ENCODE measurements at regions not wholly inside any gene's neighbourhood (a gene's known extent, or its start where the extent isn't known, plus 50 kb on each side); places are given as distances from the start of the nearest gene placed in this dataset.

DNA sequence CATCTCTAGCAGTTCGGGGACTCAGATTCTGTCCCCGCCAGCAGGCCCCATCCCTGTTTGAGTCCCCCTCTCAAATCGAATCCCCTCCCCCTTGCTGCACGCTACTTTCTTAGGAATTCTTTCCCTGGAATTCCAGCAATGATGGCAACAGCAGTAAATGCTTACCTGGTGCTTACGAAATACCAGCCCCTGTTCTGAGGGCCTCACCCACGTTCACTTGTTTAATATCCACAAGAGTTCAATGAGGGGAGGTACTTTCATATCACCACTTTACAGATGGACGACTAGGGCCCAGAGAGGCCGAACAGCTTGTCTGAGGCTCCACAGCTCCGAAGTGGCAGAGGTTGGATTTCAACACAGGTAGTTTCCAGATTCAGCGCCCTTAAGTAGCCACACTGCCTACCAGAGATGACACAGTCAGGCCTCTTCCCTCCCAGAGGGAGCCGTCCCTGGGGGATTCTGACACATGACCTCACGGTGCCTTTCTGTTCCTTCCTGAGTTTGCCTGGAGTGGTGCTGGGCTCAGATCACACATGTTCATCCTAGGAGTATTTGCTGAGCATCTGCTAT lies 120.7 kb upstream of the GSE1 start:
- DNase-seq (ENCODE audit: low read depth), result no peak

DNA sequence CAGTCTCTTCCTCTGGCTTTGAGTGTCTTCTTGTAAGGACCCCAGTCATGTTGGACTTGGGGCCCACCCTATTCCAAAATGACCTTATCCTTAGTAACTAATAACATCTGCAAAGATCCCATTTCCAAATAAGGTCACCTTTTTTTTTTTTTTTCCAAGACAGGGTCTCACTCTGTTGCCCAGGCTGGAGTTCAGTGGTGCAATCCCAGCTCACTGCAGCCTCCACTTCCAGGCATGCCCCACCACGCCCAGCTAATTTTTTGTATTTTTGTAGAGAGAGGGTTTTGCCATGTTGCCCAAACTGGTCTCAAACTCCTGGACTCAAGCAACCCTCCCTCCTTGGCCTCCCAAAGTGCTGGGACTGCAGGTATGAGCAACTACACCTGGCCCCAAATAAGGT lies 118.8 kb upstream of the GSE1 start:
- DNase-seq (ENCODE audit: low read depth), result no peak

DNA sequence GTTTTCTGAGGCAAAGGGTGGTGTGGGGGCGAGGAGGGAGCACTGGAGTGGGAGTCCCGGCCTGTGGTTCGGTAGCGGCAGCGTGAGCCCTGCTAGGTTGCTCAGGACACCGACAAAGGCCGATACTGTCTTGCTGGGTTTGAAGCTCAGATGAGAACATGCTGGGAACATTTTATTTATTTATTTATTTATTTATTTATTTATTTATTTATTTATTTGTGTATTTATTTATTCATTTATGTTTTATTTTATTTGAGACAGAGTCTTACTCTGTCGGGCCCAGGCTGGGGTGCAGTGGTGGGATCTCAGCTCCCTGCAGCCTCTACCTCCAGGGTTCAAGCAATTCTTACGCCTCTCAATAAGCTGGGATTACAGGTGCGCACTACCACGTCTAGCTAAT lies 117.9 kb upstream of the GSE1 start:
- no peak for DNase-seq (ENCODE audit: low read depth)

DNA sequence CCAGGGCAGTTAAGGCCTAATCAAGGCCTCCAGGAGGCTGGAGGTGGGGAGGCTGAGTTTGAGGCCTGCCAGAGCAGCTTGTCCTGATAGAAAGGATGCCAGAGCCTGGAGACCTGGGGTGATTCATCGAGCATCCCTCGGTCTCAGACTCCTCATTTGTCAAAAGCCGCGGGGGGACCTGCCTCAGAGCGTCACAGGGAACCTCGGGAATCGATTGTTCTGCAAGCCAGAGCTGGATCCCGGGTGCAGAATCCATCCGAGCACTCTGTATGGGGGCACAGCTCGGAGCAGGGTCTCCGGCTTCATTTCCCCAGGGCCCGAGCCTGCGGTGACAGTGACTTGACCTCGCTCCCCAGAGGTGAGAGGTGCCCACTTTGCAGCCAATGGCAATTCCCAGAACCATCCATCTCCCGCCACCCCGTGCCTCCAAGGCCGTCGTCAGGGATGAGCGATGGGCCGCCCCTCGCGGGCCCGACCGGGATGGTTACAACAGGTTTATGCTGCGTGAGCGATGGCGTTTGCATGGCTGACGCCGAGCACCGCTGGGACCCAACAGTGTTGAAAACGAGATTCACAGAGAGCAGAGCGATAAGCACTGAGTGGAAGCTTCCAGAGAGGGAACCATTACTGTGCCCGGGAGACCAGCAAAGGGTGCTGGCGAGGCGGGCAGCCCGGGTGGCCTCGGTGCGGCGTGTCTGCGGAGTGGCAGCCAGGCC lies 117.1 kb upstream of the GSE1 start:
- no peak for DNase-seq (ENCODE audit: low read depth)

DNA sequence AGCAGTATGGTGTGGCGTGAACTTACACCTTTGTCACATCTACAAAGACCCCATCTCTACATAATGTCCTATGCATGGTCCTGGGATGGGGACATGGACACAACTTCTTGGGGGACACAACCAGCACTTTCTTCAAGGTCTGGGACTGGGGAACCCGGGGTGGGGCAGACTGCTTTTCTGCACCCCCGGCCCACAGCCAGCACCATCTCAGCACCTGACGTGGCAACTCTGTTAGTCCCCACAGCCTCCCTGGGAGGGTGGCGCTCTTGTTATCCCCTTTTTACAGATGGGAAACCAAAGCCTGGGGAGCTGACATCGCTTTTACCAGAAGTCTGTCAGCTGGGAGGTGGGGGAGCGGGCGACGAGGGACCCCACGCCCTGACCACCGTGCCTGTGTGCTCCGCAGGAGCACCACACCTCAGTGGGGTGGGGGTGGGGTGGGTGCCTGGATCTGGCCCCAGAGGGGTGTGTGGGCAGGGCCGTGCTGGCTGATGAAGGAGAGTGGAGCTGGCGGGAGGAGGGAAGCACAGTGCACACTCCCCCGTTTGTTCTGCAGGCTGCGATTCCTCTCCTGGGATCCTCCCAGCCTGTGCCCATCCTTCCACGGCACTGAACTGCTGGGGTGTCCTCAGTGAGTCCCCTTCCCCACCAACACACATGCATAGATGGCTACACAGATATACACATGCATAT lies 115.4 kb upstream of the GSE1 start:
- no peak for DNase-seq (ENCODE audit: low read depth)

DNA sequence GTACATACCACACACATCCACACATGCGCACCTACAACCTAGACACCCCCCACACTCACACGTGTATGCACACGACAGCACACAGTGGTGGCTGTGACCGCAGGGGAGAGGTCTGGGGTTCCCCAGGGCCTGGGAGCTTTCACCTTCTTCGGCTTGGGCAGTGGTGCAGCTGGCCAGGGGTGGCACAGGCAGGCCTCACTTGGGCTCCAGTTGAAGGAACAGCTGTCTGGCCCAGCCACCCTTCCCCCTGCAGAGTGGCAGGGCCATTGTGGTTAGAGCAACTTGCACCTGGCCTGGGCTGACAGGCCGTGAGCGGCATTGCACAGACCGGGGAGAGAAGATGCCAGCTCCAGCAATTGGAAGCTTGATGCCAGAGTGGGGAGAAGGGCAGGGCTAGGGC lies 114.5 kb upstream of the GSE1 start:
- no peak for DNase-seq (ENCODE audit: low read depth)

DNA sequence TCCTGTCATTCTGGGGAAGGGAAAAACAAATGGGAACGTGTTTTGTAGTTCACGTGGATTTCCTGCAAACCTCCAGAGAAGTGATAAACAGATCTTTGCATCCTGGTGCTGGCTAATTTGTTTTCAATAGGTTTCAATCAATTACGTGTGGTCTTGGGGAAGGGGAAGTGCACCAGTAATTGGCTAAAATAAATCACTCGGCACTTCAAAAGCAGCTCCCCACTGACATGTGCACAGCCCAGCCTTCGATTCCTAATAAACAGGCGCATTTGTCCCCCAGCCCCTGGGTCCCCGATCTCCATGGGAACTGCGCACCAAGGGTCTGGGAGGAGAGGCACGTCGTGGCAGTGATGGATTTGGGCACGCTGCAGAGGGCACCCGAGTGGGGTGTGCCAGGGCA lies 112.9 kb upstream of the GSE1 start:
- DNase-seq (ENCODE audit: low read depth), result no peak

DNA sequence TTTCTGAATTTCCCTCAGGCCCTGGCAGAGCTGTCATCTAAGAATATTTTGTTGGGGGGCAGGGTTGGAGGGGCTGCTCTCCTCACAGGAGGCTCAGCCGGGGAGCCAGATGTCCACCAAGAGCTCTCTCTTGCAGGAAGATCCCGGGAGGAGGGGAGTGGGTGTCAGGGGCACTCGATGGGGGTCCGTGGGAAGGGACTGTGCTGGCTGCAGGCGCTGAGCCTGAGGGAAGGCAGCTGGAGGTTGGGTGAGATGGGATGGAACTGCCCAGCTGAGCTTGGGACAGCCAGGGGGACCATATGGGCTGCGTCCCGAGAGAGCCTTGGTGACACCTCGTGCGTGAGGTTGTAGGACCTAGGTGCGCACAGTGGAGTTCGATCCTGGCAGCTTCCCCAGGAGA lies 111.2 kb upstream of the GSE1 start:
- DNase-seq (ENCODE audit: low read depth), result no peak

DNA sequence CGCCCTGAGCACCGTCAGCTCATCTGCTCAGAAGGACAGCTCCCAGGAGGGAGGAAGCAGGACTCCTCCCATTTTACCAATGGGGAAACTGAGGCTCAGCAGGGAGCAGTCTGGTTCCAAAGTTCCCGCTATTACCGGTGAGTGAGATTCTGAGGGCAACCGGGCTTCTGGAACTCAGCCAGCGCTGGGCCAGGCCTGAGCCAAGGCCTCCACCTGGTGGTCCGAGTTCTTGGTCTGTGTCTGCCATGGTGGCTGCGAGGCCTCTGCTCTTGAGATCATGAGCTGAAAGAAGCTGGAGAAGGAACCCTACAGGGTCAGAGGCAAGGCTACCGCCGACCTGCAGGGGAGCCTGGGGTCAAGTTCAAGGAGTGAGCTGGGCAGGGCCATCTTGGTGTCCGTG lies 110.8 kb upstream of the GSE1 start:
- no peak for DNase-seq (ENCODE audit: low read depth)

DNA sequence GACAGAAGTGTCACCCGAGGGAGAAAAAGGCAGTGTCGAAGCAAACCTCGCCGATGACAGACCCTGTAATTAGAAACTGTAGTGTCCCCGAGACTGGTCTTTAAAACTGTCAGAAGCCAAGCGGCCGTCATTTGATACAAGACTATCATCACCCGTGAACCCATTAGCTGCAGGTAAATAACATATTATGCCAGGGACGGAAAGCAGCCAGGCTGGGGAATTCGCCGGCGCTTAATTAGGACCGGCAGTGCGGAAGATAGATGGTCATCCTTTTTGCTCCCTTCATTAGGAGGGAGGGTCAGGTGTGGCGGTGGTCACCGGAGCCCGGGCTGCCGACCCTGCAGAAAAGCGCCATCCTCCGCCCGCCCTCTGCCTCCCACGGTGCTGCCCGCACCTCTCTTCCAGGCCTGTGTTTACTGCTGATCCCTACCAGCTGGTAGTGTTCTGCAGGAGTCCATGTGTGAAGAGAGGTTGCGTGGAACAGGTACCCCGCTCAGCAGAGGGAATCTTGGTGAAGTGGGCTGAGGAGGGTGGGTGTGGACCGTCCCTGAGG lies 109.4 kb upstream of the GSE1 start:
- DNase-seq (ENCODE audit: low read depth), result no peak

DNA sequence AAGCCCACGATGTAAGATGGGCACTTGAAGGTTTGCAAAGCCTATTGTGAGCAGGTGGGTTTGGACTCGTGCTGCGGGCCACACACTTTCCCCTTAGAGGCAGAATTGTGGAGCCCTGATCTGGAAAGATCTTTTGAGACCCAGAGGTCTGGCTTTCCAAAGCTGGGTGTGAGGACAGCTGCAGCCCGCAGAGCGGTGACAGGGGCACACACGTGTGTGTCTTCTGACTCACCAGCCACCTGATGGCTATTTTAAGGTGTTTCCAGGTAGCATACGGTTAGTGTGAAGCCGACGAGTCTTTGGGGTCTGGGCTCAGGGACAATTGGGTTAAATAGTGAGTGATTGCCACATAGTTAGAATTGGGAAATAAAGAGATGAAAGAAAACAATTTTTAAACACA lies 108.9 kb upstream of the GSE1 start:
- no peak for DNase-seq (ENCODE audit: low read depth)

DNA sequence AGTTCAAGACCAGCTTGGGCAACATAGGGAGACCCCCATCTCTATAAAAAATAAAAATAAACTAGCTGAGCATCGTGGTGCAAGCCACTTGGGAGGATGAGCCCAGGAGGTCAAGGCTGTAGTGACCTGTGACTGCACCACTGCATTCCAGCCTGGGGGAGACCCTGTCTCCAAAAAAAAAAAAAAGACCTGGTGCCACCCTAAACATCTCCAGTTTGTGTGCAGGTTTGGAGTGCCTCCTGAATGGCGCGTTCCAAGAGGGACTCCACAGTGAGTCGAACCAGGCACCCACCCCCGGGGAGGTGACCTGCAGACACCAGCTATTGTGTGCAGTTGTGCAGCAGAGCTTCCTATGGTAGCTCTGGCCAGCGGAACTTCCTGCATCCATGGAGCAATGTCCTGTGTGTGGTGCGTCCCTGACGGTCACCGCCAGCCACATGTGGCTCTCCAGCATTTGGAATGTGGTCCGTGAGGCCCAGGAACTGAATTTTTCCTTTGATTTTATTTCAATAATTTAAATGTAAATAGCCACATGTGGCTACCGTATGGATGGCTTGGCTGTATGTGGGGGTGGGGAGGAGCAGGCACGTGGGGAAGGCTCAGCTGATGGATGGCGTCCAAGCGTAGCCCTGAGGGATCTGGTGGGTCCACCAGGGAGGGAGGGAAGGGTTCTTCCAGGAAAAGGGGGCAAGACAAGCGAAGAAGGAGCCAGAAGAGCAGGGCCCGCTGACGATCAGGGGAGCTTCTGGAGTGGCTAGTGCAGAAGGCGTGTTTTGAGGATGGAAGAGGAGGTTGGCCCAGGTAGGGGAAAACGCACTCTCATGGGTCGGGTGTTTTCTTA lies 107.1 kb upstream of the GSE1 start:
- no peak for DNase-seq (ENCODE audit: low read depth)

DNA sequence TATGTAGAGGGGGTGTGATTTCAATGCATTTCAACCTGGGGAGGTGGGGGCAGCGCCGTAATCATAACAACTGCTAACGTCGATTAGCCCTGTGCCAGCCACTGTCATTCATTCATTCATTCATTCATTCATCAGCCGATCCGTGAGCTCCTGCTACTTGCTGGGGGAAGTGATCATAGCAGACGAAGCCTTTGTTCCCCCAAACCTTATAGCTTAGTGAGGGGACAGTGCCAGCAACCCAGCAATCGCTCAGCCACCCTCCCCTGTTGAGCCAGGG lies 106.5 kb upstream of the GSE1 start:
- DNase-seq (ENCODE audit: low read depth), result no peak

DNA sequence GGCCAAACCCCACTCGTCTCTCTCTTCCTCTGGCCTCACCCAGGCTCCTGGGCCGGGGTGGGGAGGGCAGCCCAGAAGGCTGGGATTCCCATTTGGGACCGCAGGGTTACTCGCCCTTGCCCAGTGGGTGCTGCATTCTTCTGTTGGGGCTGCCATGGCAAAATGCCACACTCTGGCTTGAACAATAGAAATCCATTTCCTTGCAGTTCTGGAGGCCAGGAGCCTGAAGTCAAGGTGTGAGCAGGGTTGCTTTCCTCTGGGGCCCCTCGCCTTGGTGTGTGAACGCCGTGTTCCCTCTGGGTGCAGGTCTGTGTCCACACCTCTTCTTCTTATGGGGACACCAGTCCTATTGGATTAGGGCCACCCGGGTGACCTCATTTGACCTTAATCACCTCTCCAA lies 105.8 kb upstream of the GSE1 start:
- DNase-seq (ENCODE audit: low read depth), result no peak

DNA sequence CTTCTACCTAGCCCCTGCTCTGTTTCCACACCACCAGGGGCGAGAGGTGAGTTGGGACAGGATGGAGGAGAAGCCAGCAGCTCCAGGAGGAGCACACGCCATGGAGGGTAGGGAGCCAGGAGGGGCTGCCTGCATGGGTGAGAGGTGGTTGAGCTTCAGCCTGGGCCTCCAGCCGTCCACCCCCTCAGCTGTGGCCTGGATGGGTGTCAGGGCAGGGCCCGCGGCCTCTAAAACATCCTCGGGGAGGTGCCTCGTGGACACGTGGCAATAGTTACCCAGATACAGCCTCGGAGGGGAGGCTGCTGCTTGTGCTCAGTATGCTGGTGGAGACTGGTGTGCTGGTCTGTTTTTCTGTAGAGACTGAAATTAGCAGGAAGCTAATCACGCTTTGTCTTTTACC lies 104.7 kb upstream of the GSE1 start:
- DNase-seq (ENCODE audit: low read depth), result no peak

DNA sequence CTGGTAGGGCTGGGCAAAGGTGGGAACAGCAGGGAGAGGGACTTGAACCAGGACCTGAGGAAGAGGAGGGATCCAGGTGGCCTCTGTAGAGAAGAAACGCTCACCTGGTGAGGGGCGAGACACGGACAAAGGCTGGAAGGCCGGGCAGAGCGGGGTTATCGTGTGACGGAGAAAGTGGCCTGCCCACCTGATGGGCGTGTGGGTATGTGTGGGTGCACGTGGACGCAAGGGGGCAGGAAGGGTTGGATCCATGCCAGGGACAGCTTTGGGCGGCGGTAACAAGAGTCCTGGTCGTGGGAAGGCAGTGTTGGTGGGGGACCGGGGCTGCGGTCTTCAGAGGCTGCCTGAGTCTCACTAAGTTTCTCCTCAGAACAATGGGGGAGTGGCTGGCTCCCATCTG lies 104.1 kb upstream of the GSE1 start:
- DNase-seq (ENCODE audit: low read depth), result no peak

DNA sequence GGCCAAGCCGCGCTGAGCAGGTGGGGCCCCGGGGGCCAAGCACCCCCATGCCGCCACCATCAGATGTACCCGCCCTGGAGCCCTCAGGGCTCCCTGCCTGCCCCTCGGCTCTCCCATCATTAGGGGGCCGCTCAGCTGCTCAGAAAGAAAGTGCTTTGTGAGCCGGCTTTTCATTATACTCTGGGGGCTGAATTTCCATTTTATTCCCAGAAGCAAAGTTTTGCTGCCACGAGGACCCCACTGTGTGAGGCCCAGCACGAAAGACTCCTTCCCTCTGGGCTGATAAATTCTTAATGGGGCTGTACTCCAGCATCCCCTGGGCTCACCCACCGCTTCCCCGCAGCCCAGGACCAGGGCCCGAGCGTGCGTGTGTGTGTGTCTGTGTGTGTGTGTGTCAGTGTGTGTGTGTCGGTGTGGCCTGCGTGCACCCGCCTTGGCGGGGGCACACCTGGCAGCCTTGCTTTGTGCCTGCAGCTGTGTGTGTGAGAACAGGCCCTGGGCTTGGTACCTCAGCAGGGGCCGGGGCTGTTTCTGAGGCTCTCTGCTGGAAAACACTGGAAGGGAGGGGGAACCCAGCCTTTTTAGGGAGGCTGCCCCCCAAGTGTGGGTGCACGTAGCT lies 103.0 kb upstream of the GSE1 start:
- DNase-seq (ENCODE audit: low read depth), result no peak

DNA sequence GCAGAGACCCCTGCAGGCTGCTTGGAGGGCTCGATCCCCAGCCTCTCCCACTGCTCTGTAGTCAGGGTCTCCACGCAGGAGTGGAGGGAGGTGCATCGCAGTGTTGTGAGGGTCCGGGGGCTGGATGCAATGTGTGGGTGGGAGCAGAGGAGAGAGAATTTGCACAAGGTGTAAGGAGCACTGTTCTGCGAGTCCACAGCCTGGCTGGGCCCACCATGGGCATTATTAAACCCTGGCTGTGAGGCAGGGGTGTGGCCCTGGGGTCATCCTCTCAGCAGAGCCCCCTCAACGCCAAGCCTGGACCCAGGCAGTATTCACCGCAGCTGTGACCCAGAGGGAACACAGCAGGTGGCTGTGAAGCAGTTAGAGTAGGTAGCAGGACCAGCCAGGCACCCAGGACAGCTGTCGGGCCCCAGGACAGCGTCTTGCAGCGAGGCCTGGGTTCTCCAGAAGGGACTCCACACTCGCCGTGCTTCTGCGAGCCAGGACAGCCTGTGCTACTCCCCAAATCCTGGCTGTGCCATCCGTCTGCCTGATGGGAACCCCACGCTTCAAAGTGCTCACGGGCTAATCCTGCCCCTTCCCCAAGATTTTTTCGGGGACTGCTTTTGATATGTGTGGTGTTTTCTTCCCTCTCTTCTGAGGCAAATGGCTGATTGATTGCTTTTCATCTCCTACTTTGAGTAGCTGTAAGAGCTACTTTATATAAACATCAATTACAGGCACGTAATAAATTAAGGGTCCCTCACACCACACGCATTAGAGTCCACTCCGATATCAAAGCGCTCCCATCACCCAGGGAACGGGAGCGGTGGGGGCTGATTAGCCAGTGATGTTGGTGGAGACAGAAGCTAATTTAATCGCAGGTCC lies 100.9 kb upstream of the GSE1 start:
- no peak for DNase-seq (ENCODE audit: low read depth)

DNA sequence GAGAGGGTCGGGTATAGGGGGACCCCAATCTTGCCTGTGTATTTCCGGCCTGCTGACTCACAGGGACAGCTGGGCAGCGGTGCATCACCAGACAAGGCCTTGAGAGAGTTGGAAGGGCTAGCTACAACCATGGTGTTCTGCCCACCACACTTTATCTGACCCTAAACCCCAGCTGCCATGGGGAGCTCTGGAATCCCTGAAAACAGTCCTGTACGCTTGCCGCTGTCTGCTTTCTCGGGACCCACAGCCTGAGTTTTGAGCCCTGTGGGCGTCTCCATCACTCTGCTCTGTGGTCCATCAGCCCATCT lies 100.4 kb upstream of the GSE1 start:
- no peak for DNase-seq (ENCODE audit: low read depth)

DNA sequence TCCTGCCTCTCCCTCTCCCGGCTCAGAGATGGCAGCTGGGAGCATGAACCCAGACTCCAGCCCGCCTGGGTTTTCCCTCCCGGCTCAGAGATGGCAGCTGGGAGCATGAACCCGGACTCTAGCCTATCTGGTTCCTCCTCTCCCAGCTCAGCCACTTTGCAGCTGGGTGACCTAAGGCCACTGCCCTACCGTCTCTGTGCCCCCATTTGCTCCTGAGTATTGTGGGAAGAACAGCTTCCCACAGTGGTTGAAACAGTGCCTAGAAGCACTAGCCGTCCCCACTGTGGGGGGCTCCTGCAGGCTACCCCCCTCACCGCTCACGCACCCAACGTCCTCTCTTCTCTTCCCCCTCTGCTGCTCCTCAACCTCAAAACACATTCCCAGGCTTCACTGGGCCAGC lies 99.9 kb upstream of the GSE1 start:
- DNase-seq (ENCODE audit: low read depth), result no peak

DNA sequence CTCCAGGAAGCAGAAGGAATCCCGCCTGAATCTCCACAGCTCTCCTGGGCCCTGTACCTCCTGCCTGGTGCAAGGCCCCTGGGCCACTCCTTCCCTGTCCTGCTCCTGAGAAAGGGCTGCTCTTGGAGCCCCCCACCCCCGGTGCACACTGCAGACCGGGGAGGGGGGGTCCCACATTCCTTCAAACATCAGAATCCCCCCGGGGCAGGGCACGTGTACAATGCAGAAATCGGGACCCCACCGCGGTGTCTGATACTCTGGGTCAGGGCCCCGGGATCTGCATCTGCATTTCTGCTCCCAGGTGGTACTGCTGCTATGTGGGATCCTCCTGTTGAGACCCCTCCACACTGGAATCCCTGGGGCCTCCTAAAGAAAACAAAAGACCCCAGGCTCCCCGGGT lies 99.5 kb upstream of the GSE1 start:
- no peak for DNase-seq (ENCODE audit: low read depth)

DNA sequence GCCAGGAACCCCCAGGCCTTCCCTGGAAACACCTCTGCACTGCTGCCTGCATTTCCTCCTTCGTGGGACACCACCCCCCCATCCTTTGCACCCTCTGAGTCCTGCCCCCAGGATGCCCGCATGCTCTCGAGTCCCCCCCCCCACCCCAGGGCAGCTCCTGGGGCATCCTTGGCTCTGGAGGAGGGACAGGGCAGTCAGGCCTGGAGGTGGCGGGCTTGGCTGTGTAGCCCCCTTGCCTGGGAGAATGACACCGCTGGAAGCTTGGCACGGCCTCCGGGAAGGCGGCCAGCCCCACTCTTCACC lies 98.9 kb upstream of the GSE1 start:
- no peak for DNase-seq (ENCODE audit: low read depth)
